ENCODE measurements at regions not wholly inside any gene's neighbourhood (a gene's known extent, or its start where the extent isn't known, plus 50 kb on each side); places are given as distances from the start of the nearest gene placed in this dataset.

GRCh38 chr3:177603148-177603603, 405.9 kb upstream of the TBL1XR1 start:
- no peaks in the 10 kb centered on the region for H3K27me3 ChIP-seq (ENCODE audit: control insufficient read depth, insufficient read depth, low read length)
- no peak overlapping the region for H3K27ac ChIP-seq (ENCODE audit: low read depth, low read length)

GRCh38 chr3:177604181-177604580, 406.9 kb upstream of the TBL1XR1 start:
- no peaks in the 10 kb centered on the region for H3K36me3 ChIP-seq (ENCODE audit: control insufficient read depth, insufficient read depth, low read length)
- H3K27me3 ChIP-seq (ENCODE audit: control insufficient read depth, insufficient read depth, low read length), result no peaks in the 10 kb centered on the region
- no peak overlapping the region for H3K4me3 ChIP-seq (ENCODE audit: low read depth, low read length)
- H3K27ac ChIP-seq (ENCODE audit: low read depth, low read length), result no peak overlapping the region
- H3K9me3 ChIP-seq (ENCODE audit: control insufficient read depth, insufficient read depth, low read depth, low read length), result peaks cover 5% of the 10 kb centered on the region; the same call in 1 of the 2 replicates
- H3K9ac ChIP-seq (ENCODE audit: low read length), result no peak overlapping the region
- peaks cover 23% of the 10 kb centered on the region for H3K4me1 ChIP-seq (ENCODE audit: control insufficient read depth, insufficient read depth, low read length)

More at GRCh38 chr3:177603148-177603603, 405.9 kb upstream of the TBL1XR1 start:
- H3K9me3 ChIP-seq (ENCODE audit: control insufficient read depth, insufficient read depth, low read depth, low read length), result peaks cover 5% of the 10 kb centered on the region; the same call in 1 of the 2 replicates
- no peaks in the 10 kb centered on the region for H3K36me3 ChIP-seq (ENCODE audit: control insufficient read depth, insufficient read depth, low read length)
- no peak overlapping the region for H3K4me3 ChIP-seq (ENCODE audit: low read depth, low read length)
- no peak overlapping the region for H3K9ac ChIP-seq (ENCODE audit: low read length)
- H3K4me1 ChIP-seq (ENCODE audit: control insufficient read depth, insufficient read depth, low read length), result peaks cover 30% of the 10 kb centered on the region

GRCh38 chr3:177606891-177607290, 409.6 kb upstream of the TBL1XR1 start:
- H3K27ac ChIP-seq (ENCODE audit: low read depth, low read length), result no peak overlapping the region

GRCh38 chr3:177607589-177607988, 410.3 kb upstream of the TBL1XR1 start:
- no peak overlapping the region for H3K9ac ChIP-seq (ENCODE audit: low read length)
- no peaks in the 10 kb centered on the region for H3K27me3 ChIP-seq (ENCODE audit: control insufficient read depth, insufficient read depth, low read length)
- H3K36me3 ChIP-seq (ENCODE audit: control insufficient read depth, insufficient read depth, low read length), result no peaks in the 10 kb centered on the region
- H3K4me1 ChIP-seq (ENCODE audit: control insufficient read depth, insufficient read depth, low read length), result peaks cover 49% of the 10 kb centered on the region
- H3K27ac ChIP-seq (ENCODE audit: low read depth, low read length), result no peak overlapping the region
- no peak overlapping the region for H3K4me3 ChIP-seq (ENCODE audit: low read depth, low read length)
- peaks cover 5% of the 10 kb centered on the region; the same call in 1 of the 2 replicates for H3K9me3 ChIP-seq (ENCODE audit: control insufficient read depth, insufficient read depth, low read depth, low read length)

More at GRCh38 chr3:177606891-177607290, 409.6 kb upstream of the TBL1XR1 start:
- peaks cover 49% of the 10 kb centered on the region for H3K4me1 ChIP-seq (ENCODE audit: control insufficient read depth, insufficient read depth, low read length)
- H3K27me3 ChIP-seq (ENCODE audit: control insufficient read depth, insufficient read depth, low read length), result no peaks in the 10 kb centered on the region
- no peak overlapping the region for H3K4me3 ChIP-seq (ENCODE audit: low read depth, low read length)
- H3K9me3 ChIP-seq (ENCODE audit: control insufficient read depth, insufficient read depth, low read depth, low read length), result peaks cover 5% of the 10 kb centered on the region; the same call in 1 of the 2 replicates
- no peaks in the 10 kb centered on the region for H3K36me3 ChIP-seq (ENCODE audit: control insufficient read depth, insufficient read depth, low read length)
- H3K9ac ChIP-seq (ENCODE audit: low read length), result no peak overlapping the region

GRCh38 chr3:177608443-177608842, 411.2 kb upstream of the TBL1XR1 start:
- no peak overlapping the region for H3K27ac ChIP-seq (ENCODE audit: low read depth, low read length)
- peaks cover 5% of the 10 kb centered on the region; the same call in 1 of the 2 replicates for H3K9me3 ChIP-seq (ENCODE audit: control insufficient read depth, insufficient read depth, low read depth, low read length)
- H3K27me3 ChIP-seq (ENCODE audit: control insufficient read depth, insufficient read depth, low read length), result no peaks in the 10 kb centered on the region

GRCh38 chr3:177609613-177610012, 412.3 kb upstream of the TBL1XR1 start:
- no peaks in the 10 kb centered on the region for H3K27me3 ChIP-seq (ENCODE audit: control insufficient read depth, insufficient read depth, low read length)
- peak overlapping the region; percentile 55 for H3K27ac ChIP-seq (ENCODE audit: low read depth, low read length)
- no peaks in the 10 kb centered on the region for H3K36me3 ChIP-seq (ENCODE audit: control insufficient read depth, insufficient read depth, low read length)
- peaks cover 5% of the 10 kb centered on the region; the same call in 1 of the 2 replicates for H3K9me3 ChIP-seq (ENCODE audit: control insufficient read depth, insufficient read depth, low read depth, low read length)
- no peak overlapping the region for H3K9ac ChIP-seq (ENCODE audit: low read length)
- peaks cover 41% of the 10 kb centered on the region for H3K4me1 ChIP-seq (ENCODE audit: control insufficient read depth, insufficient read depth, low read length)
- no peak overlapping the region for H3K4me3 ChIP-seq (ENCODE audit: low read depth, low read length)

More at GRCh38 chr3:177608443-177608842, 411.2 kb upstream of the TBL1XR1 start:
- Histone ChIP-seq H3K4me3 (ENCODE audit: low read depth, low read length) (no peak overlapping the region), H3K36me3 (ENCODE audit: control insufficient read depth, insufficient read depth, low read length) (no peaks in the 10 kb centered on the region), H3K9ac (ENCODE audit: low read length) (no peak overlapping the region), H3K4me1 (ENCODE audit: control insufficient read depth, insufficient read depth, low read length) (peaks cover 41% of the 10 kb centered on the region)

- Histone ChIP-seq H3K9me3 (ENCODE audit: control insufficient read depth, insufficient read depth, low read depth, low read length) (peaks cover 1% of the 10 kb centered on the region; the same call in 1 of the 2 replicates), H3K4me1 (ENCODE audit: control insufficient read depth, insufficient read depth, low read length) (peaks cover 41% of the 10 kb centered on the region), H3K36me3 (ENCODE audit: control insufficient read depth, insufficient read depth, low read length) (no peaks in the 10 kb centered on the region), H3K27ac (ENCODE audit: low read depth, low read length) (peak overlapping the region; percentile 91), H3K9ac (ENCODE audit: low read length) (peak overlapping the region; percentile 42), H3K4me3 (ENCODE audit: low read depth, low read length) (no peak overlapping the region), H3K27me3 (ENCODE audit: control insufficient read depth, insufficient read depth, low read length) (no peaks in the 10 kb centered on the region)
These were observed 413.0 kb upstream of the TBL1XR1 start for GRCh38 chr3:177610262-177610661.

GRCh38 chr3:177610686-177611633, 413.7 kb upstream of the TBL1XR1 start:
- Histone ChIP-seq H3K4me1 (ENCODE audit: control insufficient read depth, insufficient read depth, low read length) (peaks cover 41% of the 10 kb centered on the region), H3K9me3 (ENCODE audit: control insufficient read depth, insufficient read depth, low read depth, low read length) (no peaks in the 10 kb centered on the region), H3K4me3 (ENCODE audit: low read depth, low read length) (no peak overlapping the region), H3K36me3 (ENCODE audit: control insufficient read depth, insufficient read depth, low read length) (no peaks in the 10 kb centered on the region), H3K27me3 (ENCODE audit: control insufficient read depth, insufficient read depth, low read length) (no peaks in the 10 kb centered on the region), H3K27ac (ENCODE audit: low read depth, low read length) (peak overlapping the region; percentile 91), H3K9ac (ENCODE audit: low read length) (peak overlapping the region; percentile 42)

GRCh38 chr3:177611752-177612334, 414.6 kb upstream of the TBL1XR1 start:
- H3K4me3 ChIP-seq (ENCODE audit: low read depth, low read length), result no peak overlapping the region

GRCh38 chr3:177613901-177614300, 416.6 kb upstream of the TBL1XR1 start:
- Histone ChIP-seq H3K4me1 (ENCODE audit: control insufficient read depth, insufficient read depth, low read length) (peaks cover 28% of the 10 kb centered on the region), H3K9ac (ENCODE audit: low read length) (no peak overlapping the region), H3K9me3 (ENCODE audit: control insufficient read depth, insufficient read depth, low read depth, low read length) (no peaks in the 10 kb centered on the region), H3K27me3 (ENCODE audit: control insufficient read depth, insufficient read depth, low read length) (no peaks in the 10 kb centered on the region), H3K27ac (ENCODE audit: low read depth, low read length) (no peak overlapping the region), H3K4me3 (ENCODE audit: low read depth, low read length) (no peak overlapping the region), H3K36me3 (ENCODE audit: control insufficient read depth, insufficient read depth, low read length) (no peaks in the 10 kb centered on the region)

More at GRCh38 chr3:177611752-177612334, 414.6 kb upstream of the TBL1XR1 start:
- Histone ChIP-seq H3K36me3 (ENCODE audit: control insufficient read depth, insufficient read depth, low read length) (no peaks in the 10 kb centered on the region), H3K27ac (ENCODE audit: low read depth, low read length) (peak overlapping the region; percentile 91; the same call in 1 of the 2 replicates), H3K27me3 (ENCODE audit: control insufficient read depth, insufficient read depth, low read length) (no peaks in the 10 kb centered on the region), H3K9me3 (ENCODE audit: control insufficient read depth, insufficient read depth, low read depth, low read length) (no peaks in the 10 kb centered on the region), H3K4me1 (ENCODE audit: control insufficient read depth, insufficient read depth, low read length) (peaks cover 41% of the 10 kb centered on the region), H3K9ac (ENCODE audit: low read length) (no peak overlapping the region)

- Histone ChIP-seq H3K4me1 (ENCODE audit: control insufficient read depth, insufficient read depth, low read length) (peaks cover 20% of the 10 kb centered on the region), H3K27ac (ENCODE audit: low read depth, low read length) (no peak overlapping the region), H3K9ac (ENCODE audit: low read length) (no peak overlapping the region), H3K4me3 (ENCODE audit: low read depth, low read length) (no peak overlapping the region), H3K27me3 (ENCODE audit: control insufficient read depth, insufficient read depth, low read length) (no peaks in the 10 kb centered on the region), H3K9me3 (ENCODE audit: control insufficient read depth, insufficient read depth, low read depth, low read length) (no peaks in the 10 kb centered on the region), H3K36me3 (ENCODE audit: control insufficient read depth, insufficient read depth, low read length) (no peaks in the 10 kb centered on the region)
These were observed 417.7 kb upstream of the TBL1XR1 start for GRCh38 chr3:177615015-177615414.

Measured in HUES6 (cell line).